ENCODE measurements at regions not wholly inside any gene's neighbourhood (a gene's known extent, or its start where the extent isn't known, plus 50 kb on each side); places are given as distances from the start of the nearest gene placed in this dataset.
"Not testable (repeated sequence)": the region's sequence is repeated elsewhere in the genome, so short reads cannot be mapped to it uniquely, and the experiment has no call there.

DNA sequence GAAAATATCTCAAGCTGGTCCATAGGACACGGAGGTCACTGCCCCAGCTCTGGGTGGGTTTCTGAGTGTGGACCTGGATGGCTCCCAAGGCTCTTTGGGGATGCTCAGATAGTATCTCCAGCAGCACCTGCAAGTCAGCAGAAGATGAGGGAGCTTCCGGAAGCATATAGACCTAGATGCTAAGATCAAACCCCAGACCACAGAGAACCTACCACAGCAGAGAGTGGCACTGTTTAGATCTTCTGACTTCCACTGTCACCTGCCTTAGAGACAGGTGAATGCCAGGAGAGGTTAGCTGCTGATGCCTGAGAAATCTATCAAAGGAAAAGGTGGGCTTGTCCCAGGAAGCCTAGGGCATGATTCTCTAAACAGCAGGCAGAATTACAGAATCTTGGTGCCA lies 105.7 kb upstream of the TRPM1 start:
- Mint-ChIP-seq H3K27ac (no peak overlapping the region), H3K4me3 (no peak overlapping the region), H3K4me1 (peaks cover 30% of the 10 kb centered on the region), H3K36me3 (no peaks in the 10 kb centered on the region), H3K9me3 (peaks cover 4% of the 10 kb centered on the region), H3K27me3 (no peaks in the 10 kb centered on the region)
- DNase-seq, result no peak

DNA sequence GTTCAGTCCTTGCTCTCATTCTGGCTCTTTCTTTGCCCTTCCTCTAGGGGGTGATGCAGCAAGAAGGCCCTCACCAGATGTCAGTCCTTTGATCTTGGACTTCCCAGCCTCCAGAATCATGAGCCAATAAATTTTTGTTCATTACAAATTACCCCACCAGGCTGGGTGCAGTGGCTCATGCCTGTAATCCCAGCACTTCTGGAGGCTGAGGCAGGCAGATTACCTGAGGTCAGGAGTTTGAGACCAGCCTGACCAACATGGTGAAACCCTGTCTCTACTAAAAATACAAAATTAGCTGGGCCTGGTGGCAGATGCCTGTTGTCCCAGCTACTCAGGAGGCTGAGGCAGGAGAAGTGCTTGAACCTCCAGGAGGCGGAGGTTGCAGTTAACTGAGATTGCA lies 106.3 kb upstream of the TRPM1 start:
- not testable (repeated sequence) for DNase-seq, H3K9me3 Mint-ChIP-seq, H3K36me3 Mint-ChIP-seq, H3K27ac Mint-ChIP-seq, H3K4me3 Mint-ChIP-seq, H3K27me3 Mint-ChIP-seq
- H3K4me1 Mint-ChIP-seq, result peaks cover 25% of the 10 kb centered on the region

- Mint-ChIP-seq H3K27ac (no peak overlapping the region), H3K4me3 (no peak overlapping the region)
Measured at GRCh38 chr15:31208817-31209216, 107.3 kb upstream of the TRPM1 start.

DNA sequence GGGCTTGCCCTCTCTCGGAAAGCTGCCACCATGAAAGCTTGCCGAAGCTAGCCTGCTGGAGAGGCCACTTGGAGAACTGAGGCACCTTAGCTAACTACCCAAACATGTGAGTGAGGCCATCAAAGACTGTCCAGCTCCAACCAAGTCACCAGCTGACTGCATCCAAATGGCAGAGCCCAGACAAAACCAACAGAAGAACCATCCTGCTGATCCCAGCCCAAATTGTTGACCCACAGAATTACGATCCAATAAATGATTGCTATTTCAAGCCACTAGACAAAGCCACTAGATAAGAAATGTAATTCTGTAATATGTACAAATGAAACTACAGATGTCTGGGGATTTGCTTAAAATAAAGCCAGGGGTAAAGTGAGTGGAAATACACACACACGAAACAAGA lies 109.8 kb upstream of the TRPM1 start:
- DNase-seq, result no peak
- no peaks in the 10 kb centered on the region for H3K36me3 Mint-ChIP-seq
- H3K9me3 Mint-ChIP-seq, result peaks cover 4% of the 10 kb centered on the region
- H3K4me1 Mint-ChIP-seq, result peaks cover 21% of the 10 kb centered on the region
- no peaks in the 10 kb centered on the region for H3K27me3 Mint-ChIP-seq
- H3K27ac Mint-ChIP-seq, result no peak overlapping the region
- H3K4me3 Mint-ChIP-seq, result no peak overlapping the region

More at GRCh38 chr15:31208817-31209216, 107.3 kb upstream of the TRPM1 start:
- Mint-ChIP-seq H3K4me1 (peaks cover 16% of the 10 kb centered on the region), H3K9me3 (peaks cover 4% of the 10 kb centered on the region), H3K27me3 (no peaks in the 10 kb centered on the region), H3K36me3 (no peaks in the 10 kb centered on the region)
- no peak for DNase-seq

- peaks cover 24% of the 10 kb centered on the region for H3K4me1 Mint-ChIP-seq
- no peaks in the 10 kb centered on the region for H3K27me3 Mint-ChIP-seq
- DNase-seq, result no peak
- peaks cover 4% of the 10 kb centered on the region for H3K9me3 Mint-ChIP-seq
- no peak overlapping the region for H3K27ac Mint-ChIP-seq
- H3K36me3 Mint-ChIP-seq, result no peaks in the 10 kb centered on the region
- H3K4me3 Mint-ChIP-seq, result no peak overlapping the region
Measured at GRCh38 chr15:31212326-31213080, 111.0 kb upstream of the TRPM1 start.

- DNase-seq, result no peak
- Mint-ChIP-seq H3K4me3 (peak overlapping the region; percentile 45), H3K27me3 (no peaks in the 10 kb centered on the region), H3K9me3 (peaks cover 4% of the 10 kb centered on the region), H3K27ac (peak overlapping the region; percentile 34), H3K36me3 (no peaks in the 10 kb centered on the region), H3K4me1 (peaks cover 15% of the 10 kb centered on the region)
Measured at GRCh38 chr15:31214158-31214863, 112.3 kb upstream of the KLF13 start.

GRCh38 chr15:31214864-31215489 lies 111.7 kb upstream of the KLF13 start:
- Mint-ChIP-seq H3K4me3 (peak overlapping the region; percentile 45), H3K27me3 (no peaks in the 10 kb centered on the region), H3K27ac (peak overlapping the region; percentile 45), H3K9me3 (peaks cover 4% of the 10 kb centered on the region), H3K4me1 (peaks cover 14% of the 10 kb centered on the region), H3K36me3 (no peaks in the 10 kb centered on the region)
- no peak for DNase-seq

GRCh38 chr15:31215490-31216214 lies 111.0 kb upstream of the KLF13 start:
- H3K27me3 Mint-ChIP-seq, result no peaks in the 10 kb centered on the region

DNA sequence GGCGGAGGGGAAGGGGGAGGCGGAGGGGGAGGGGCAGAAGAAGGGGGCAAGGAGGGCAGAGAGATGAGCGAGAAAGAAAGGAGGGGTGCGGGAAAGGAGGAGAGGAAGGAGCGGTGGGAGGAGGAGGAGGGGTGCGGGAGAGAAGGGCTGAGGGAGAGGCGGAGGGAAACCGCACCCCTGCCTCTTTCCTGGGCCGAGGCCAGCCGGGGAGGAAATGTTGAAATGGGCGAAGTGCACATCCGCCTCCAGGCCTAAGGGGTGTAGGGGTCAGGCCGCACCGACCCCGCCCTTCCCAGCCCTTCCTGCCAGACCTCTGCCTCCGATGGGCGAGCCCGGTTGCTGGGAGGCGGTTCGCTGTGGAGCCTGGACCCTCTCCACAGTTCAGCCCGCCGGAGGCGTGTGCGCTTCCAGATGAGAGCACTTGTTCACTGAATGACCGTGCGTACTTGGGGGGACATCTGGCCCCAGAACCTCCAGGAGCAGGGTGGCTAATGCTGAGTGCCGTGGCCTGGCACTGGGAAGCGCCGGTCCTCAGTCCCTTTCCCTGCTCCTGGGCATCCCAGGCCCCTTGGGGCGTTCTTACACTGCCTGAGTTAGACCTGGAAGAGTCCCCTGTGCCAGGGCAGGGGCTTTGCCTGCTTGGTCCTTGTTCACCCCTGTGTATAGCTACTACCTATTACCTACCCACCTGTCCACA lies 110.3 kb upstream of the KLF13 start:
- peak overlapping the region; percentile 83 for H3K27ac Mint-ChIP-seq
- peak overlapping the region; percentile 81 for H3K4me3 Mint-ChIP-seq
- peak; percentile 47 for DNase-seq
- H3K27me3 Mint-ChIP-seq, result no peaks in the 10 kb centered on the region
- peaks cover 4% of the 10 kb centered on the region for H3K9me3 Mint-ChIP-seq
- H3K4me1 Mint-ChIP-seq, result peaks cover 14% of the 10 kb centered on the region
- H3K36me3 Mint-ChIP-seq, result no peaks in the 10 kb centered on the region

More at GRCh38 chr15:31215490-31216214, 111.0 kb upstream of the KLF13 start:
- peak overlapping the region; percentile 45 for H3K27ac Mint-ChIP-seq
- peaks cover 14% of the 10 kb centered on the region for H3K4me1 Mint-ChIP-seq
- H3K9me3 Mint-ChIP-seq, result peaks cover 4% of the 10 kb centered on the region
- no peaks in the 10 kb centered on the region for H3K36me3 Mint-ChIP-seq
- peak; percentile 87 for DNase-seq
- H3K4me3 Mint-ChIP-seq, result peak overlapping the region; percentile 45

DNA sequence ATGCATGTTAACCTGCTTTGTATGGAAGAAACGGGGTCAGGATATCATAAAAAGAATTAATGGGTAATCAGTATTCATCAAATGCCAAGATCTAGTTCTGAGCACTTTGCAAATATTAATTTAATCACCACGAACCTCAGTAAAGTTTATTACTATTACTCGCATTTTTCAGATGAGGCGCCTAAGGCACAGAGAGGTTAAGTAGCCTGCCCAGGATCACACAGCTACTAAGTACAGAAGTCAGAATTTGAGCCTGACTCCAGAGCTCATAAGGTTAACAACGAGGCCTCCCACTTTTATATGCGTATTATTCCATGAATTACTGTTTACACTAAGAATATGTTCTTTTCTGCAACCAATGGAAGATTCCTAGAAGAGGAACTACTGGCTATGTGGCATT lies 109.6 kb upstream of the KLF13 start:
- Mint-ChIP-seq H3K27ac (no peak overlapping the region), H3K9me3 (no peaks in the 10 kb centered on the region), H3K4me3 (peak overlapping the region; percentile 81), H3K27me3 (no peaks in the 10 kb centered on the region), H3K36me3 (no peaks in the 10 kb centered on the region), H3K4me1 (peaks cover 16% of the 10 kb centered on the region)
- no peak for DNase-seq

DNA sequence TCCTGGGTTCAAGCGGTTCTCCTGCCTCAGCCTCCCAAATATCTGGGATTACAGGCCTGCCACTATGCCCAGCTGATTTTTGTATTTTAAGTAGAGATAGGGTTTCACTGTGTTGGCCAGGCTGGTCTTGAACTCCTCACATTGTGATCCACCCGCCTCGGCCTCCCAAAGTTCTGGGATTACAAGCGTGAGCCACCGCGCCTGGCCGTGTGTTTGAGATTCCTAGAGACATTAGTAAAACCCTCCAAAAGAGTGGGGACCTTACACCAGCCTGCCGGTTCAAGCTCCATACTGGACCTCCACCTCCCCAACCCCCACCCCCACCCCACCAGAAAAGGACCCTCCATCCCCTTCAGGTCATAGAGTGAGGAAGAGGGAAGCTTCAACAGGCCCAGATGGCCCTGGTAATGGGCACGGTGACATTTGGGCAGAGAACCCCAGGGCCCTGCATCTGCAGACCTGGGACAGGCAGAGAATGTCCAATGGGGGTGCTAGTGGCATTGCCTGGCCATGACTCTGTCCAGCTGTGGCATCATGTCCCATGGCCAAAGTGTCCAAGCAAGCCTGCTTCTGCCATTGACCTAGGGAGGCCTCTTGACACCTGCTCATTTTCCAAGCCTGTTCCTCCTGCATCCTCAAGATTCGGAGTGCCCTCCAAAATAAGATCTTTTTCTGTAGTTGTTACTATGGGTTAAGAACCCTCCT lies 108.9 kb upstream of the KLF13 start:
- Mint-ChIP-seq H3K4me1 (peaks cover 17% of the 10 kb centered on the region), H3K27ac (no peak overlapping the region), H3K9me3 (no peaks in the 10 kb centered on the region), H3K36me3 (no peaks in the 10 kb centered on the region), H3K27me3 (no peaks in the 10 kb centered on the region), H3K4me3 (no peak overlapping the region)
- DNase-seq, result no peak

GRCh38 chr15:31219221-31219620 lies 107.4 kb upstream of the KLF13 start:
- H3K36me3 Mint-ChIP-seq, result no peaks in the 10 kb centered on the region
- no peak overlapping the region for H3K27ac Mint-ChIP-seq
- H3K27me3 Mint-ChIP-seq, result no peaks in the 10 kb centered on the region
- H3K9me3 Mint-ChIP-seq, result no peaks in the 10 kb centered on the region
- H3K4me1 Mint-ChIP-seq, result peaks cover 21% of the 10 kb centered on the region
- no peak for DNase-seq
- no peak overlapping the region for H3K4me3 Mint-ChIP-seq

- Mint-ChIP-seq H3K4me1 (peaks cover 12% of the 10 kb centered on the region), H3K4me3 (no peak overlapping the region), H3K27ac (no peak overlapping the region), H3K9me3 (no peaks in the 10 kb centered on the region), H3K27me3 (no peaks in the 10 kb centered on the region), H3K36me3 (no peaks in the 10 kb centered on the region)
- no peak for DNase-seq
Measured at GRCh38 chr15:31221936-31222515, 104.6 kb upstream of the KLF13 start.
